Right lobe of liver (tissue), 6 donors: ENCODE measurements at regions not wholly inside any gene's neighbourhood (a gene's known extent, or its start where the extent isn't known, plus 50 kb on each side); places are given as distances from the start of the nearest gene placed in this dataset.

Source experiments
- ATAC-seq, 4 donors: fragments of 200-7000 bp; cut with Tn5 transposase; one replicate each; pipeline ENCODE4 v1.9.1; 2020; ENCODE audit warnings: mild to moderate bottlenecking in 4 of 4, moderate library complexity in 4 of 4
- DNase-seq, 3 donors: peaks; one replicate each; pipeline ENCODE4 v3.0.0-alpha.2; 2020
- H3K27ac ChIP-seq, 3 donors: fragments of 200-600 bp; one replicate each; pipeline ENCODE4 v1.8.0; 2022
- H3K27me3 ChIP-seq, 2 donors: fragments of 200-600 bp; one replicate each; pipeline ENCODE4 v1.8.0; 2022
- H3K36me3 ChIP-seq, 4 donors: fragments of 200-600 bp; sonication (generic) in 1 of 4; one replicate each; pipeline versions ENCODE4 v1.5.1 to v1.8.0; 2017 to 2022; ENCODE audit warnings: control low read depth in 1 of 4
- H3K4me1 ChIP-seq, 4 donors: fragments of 200-600 bp; sonication (generic) in 1 of 4; one replicate each; pipeline versions ENCODE4 v1.5.1 to v1.8.0; 2017 to 2022; ENCODE audit warnings: control low read depth in 1 of 4
- H3K4me3 ChIP-seq, 3 donors: fragments of 200-600 bp; one replicate each; pipeline ENCODE4 v1.8.0; 2022
- H3K9me3 ChIP-seq, 4 donors: fragments of 200-600 bp; sonication (generic) in 1 of 4; one replicate each; pipeline versions ENCODE4 v1.5.1 to v1.8.0; 2017 to 2022; ENCODE audit warnings: control low read depth in 1 of 4
- POLR2A ChIP-seq: fragments of 450-650 bp; IDR thresholded peaks from one replicate; pipeline ENCODE4 v1.6.1; 2017; ENCODE audit warnings: antibody characterized with exemption, mild to moderate bottlenecking
- WGBS: methylation state at CpG from one replicate; pipeline ENCODE4 v1.1.6; 2018; ENCODE audit warnings: low coverage, low lambda C conversion rate; ENCODE audit not compliant: insufficient coverage; ENCODE audit errors: missing lambda C conversion rate; 5-methylcytosine and 5-hydroxymethylcytosine counted together
- intact Hi-C, 2 donors: fragments of 100-400 bp; cut with DNase I; formaldehyde crosslinking; loops; one replicate each; pipeline versions ENCODE4 v1.11.2 to v1.14.1; 2022
- TF ChIP-seq, protein P1 (sequence below), 4 donors: fragments of 200-600 bp in 3 of 4; fragments of 450-650 bp in 1 of 4; IDR thresholded peaks; one replicate each; pipeline versions ENCODE4 v1.5.1 to v1.8.0; 2016 to 2022; ENCODE audit warnings: antibody characterized with exemption in 4 of 4, mild to moderate bottlenecking in 2 of 4
- donor health status: DM: no; HTN: yes; CAD: no.
- donor health status: DM: no; HTN: no; CAD: no.
- donor health status: DM: no; HTN: no; CAD: no.
- donor health status: DM: no; HTN: yes; CAD: no.
- donor health status: DM: no; HTN: yes; CAD: no.

DNA sequence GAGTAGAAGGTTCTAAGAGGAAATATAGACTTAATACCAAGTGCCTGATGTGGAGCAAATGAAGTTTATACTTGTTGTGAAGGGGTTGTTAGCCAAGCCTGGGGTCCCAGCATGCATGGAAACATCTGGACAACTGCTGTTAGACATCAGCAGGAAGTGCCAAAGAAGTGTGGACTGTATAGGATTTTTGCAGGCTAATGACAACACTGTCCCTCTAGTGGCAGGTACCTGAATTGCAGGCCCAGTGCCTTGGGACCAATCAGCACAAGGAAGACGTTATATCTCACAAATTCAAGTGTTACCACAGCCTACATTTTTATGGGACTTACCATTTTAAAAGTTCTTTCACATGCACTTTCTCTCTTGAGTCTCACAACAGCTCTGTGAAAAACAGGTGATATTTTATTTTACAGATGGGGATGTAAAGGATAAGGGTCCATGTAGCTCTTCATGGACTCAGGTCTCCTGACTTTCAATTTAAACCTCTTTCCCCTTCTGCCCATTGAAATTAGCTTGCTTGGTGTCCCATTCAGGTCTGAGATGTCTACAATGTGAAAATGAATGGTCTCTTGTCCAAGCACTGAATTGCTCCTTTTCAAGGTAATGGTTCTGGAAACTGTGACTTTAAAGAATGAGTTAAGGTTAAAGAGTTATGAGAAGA is 89.0 kb upstream of the MAP1B start:
- Histone ChIP-seq H3K36me3 (no peaks in the 10 kb centered on the region), H3K27ac (no peak overlapping the region), H3K4me1 (no peaks in the 10 kb centered on the region), H3K9me3 (no peaks in the 10 kb centered on the region), H3K4me3 (no peak overlapping the region), H3K27me3 (no peaks in the 10 kb centered on the region)
- DNase-seq: peak in 2 of 3 donors; percentile 46 to 48
- TF ChIP-seq, protein P1, sequence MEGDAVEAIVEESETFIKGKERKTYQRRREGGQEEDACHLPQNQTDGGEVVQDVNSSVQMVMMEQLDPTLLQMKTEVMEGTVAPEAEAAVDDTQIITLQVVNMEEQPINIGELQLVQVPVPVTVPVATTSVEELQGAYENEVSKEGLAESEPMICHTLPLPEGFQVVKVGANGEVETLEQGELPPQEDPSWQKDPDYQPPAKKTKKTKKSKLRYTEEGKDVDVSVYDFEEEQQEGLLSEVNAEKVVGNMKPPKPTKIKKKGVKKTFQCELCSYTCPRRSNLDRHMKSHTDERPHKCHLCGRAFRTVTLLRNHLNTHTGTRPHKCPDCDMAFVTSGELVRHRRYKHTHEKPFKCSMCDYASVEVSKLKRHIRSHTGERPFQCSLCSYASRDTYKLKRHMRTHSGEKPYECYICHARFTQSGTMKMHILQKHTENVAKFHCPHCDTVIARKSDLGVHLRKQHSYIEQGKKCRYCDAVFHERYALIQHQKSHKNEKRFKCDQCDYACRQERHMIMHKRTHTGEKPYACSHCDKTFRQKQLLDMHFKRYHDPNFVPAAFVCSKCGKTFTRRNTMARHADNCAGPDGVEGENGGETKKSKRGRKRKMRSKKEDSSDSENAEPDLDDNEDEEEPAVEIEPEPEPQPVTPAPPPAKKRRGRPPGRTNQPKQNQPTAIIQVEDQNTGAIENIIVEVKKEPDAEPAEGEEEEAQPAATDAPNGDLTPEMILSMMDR (IDR thresholded peaks at IDR 0.05): peak; percentile 86 to 98 (median 91)
- no peak for TF ChIP-seq POLR2A
- peak; percentile 72 to 92 (median 78) for ATAC-seq
- 25% methylated on average over 1 of the region's 1 CpG for WGBS
- intact Hi-C loops: no loop called here

DNA sequence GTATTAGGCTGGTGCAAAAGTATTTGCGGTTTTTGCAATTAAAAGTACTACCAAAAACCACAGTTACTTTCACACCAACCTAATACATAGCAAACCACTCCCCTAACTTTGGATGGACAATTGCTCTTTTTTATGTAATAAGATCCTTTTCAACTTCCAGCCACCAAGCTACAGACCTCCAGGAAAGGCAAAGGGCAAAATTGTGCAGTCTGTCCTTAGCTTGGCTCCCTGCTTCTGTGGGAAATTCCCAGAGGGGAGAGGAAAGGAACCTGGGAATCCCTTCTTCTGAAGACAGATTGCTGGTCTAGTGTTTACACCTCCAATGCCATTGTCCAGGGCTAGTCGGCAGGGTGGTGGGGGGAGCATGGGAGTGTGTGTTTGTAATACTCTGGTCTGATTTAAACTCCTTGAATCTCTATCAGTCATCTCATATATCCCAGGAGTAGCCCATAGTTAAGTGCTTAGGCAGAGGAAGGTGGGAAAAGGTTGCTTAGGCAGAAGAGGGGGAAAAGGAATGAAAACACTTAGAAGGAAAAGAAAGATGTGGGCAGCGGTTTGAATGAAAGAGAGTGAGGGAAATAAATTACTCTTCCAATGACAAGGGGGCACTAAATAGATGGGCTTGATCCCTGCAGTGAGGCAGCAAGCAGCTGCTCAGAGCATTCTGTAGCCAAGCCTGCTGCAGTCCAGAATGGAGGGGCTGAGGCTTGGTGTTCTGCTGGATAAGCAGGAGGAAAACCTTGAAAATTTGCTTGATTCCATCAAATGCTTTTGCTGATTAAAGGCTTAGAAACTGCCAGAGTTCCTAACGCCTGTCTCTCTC is 86.9 kb upstream of the MAP1B start:
- no peaks in the 10 kb centered on the region for H3K4me1 ChIP-seq
- no peaks in the 10 kb centered on the region for H3K36me3 ChIP-seq
- H3K27ac ChIP-seq: no peak overlapping the region
- no peaks in the 10 kb centered on the region for H3K9me3 ChIP-seq
- DNase-seq (no peak), ATAC-seq (no peak)
- TF ChIP-seq, protein P1 (IDR thresholded peaks at IDR 0.05): no peak
- no peak for TF ChIP-seq POLR2A
- intact Hi-C loops: no loop called here
- no peaks in the 10 kb centered on the region for H3K27me3 ChIP-seq
- 36% methylated on average over 4 of the region's 4 CpGs for WGBS
- H3K4me3 ChIP-seq: no peak overlapping the region

DNA sequence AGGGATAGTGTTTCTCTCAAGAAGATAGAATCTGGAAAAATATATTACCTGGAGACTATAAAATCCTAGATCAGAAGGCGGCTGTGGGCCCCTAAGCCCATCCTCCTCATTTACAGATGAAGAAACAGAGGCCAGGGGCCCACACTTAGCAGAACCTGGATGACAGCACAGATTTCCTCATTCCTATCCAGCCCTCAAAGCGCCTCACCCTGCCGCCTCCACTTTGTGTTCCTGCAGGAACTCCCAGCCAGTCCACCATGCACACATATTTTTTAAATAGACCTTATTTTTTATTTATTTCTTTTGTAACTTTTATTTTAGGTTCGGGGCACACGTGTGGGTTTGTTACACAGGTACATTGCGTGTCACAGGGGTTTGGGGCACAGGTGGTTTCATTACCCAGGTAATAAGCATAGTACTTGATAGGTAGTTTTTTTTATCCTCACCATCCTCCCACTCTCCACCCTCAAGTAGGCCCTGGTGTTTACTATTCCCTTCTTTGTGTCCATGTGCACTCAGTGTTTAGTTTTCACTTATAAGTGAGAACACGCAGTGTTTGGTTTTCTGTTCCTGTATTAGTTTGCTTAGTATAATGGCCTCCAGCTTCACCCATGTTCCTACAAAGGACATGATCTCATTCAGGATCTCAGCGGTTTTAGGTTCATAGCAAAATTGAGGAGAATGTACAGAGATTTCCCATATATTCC is 85.5 kb upstream of the MAP1B start:
- no peaks in the 10 kb centered on the region for H3K4me1 ChIP-seq
- 65% methylated on average over 7 of the region's 8 CpGs for WGBS
- no peak for ATAC-seq
- intact Hi-C loops: no loop called here
- TF ChIP-seq POLR2A: no peak
- TF ChIP-seq, protein P1 (IDR thresholded peaks at IDR 0.05): no peak
- H3K9me3 ChIP-seq: no peaks in the 10 kb centered on the region
- H3K36me3 ChIP-seq: no peaks in the 10 kb centered on the region
- no peak for DNase-seq
- no peak overlapping the region for H3K4me3 ChIP-seq
- no peak overlapping the region for H3K27ac ChIP-seq
- H3K27me3 ChIP-seq: no peaks in the 10 kb centered on the region

DNA sequence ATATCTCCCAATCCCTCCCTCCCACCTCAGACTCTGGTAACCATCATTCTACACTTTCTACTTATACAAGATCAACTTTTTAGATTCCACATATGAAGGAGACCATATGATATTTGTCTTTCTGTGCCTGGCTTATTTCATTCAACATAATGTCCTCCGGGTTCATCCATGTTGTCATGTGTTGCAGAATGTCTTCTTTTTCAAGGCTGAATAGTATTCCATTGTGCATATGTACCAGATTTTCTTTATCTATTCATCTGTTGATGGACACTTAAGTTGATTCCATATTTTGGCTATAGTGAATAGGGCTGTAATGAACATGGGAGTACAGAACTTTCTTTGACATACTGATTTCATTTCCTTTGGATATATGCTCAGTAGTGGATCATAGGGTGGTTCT is 78.9 kb upstream of the MAP1B start:
- no peak overlapping the region for H3K27ac ChIP-seq
- intact Hi-C loops: no loop called here
- no peaks in the 10 kb centered on the region for H3K4me1 ChIP-seq

More for the DNA sequence above, 78.9 kb upstream of the MAP1B start:
- DNase-seq (no peak), ATAC-seq (no peak)
- H3K4me3 ChIP-seq: no peak overlapping the region
- WGBS: 71% methylated on average over 1 of the region's 1 CpG
- H3K36me3 ChIP-seq: no peaks in the 10 kb centered on the region
- H3K27me3 ChIP-seq: no peaks in the 10 kb centered on the region
- no peak for TF ChIP-seq POLR2A
- TF ChIP-seq, protein P1 (IDR thresholded peaks at IDR 0.05): no peak
- H3K9me3 ChIP-seq: no peaks in the 10 kb centered on the region
